ENCODE measurements at regions not wholly inside any gene's neighbourhood (a gene's known extent, or its start where the extent isn't known, plus 50 kb on each side); places are given as distances from the start of the nearest gene placed in this dataset.

DNA sequence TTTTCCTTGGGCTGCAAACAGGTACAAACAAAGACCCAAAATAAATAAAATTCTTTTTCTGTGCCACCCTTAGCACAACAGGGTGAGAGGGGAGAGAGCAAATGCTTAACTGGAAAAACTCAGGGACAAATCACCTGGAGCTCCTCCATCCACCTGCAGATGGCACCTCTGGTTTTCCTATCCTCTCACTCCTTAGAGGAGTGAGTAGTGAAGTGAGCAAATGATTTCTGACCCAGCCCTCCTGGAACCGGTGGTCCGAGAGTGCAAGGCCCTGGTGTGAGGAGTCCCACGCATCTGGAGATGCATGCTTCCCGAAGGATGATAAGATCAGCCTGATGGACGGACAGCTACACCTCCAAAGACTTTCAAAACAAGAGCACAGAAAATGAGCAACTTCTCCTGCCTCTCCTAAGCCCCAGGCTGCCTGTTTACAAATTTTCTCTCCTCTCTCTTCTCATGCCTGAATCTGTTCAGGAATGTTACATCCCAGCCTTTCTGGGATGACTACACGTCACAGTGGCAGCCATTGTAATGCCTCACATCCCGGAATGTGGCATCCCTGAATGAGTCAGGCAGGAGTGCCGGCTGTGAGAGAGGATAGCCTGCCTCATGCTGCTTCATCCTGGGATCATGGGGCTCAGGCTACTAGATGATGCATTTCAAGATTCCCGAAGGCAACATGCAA, 86.4 kb downstream of the ADRB2 start:
- Mint-ChIP-seq H3K4me1 (peaks cover 9 to 31% (median 19%) of the 10 kb centered on the region in 4 donors), H3K36me3 (no peaks in the 10 kb centered on the region), H3K27ac (peak overlapping the region in 1 of 7 donors; percentile 43), H3K9me3 (no peaks in the 10 kb centered on the region), H3K27me3 (no peaks in the 10 kb centered on the region), H3K4me3 (no peak overlapping the region)
- POLR2A ChIA-PET (ENCODE audit: partially characterized antibody), result no interaction called here
- intact Hi-C loops (cut with micrococcal nuclease), result no loop called here
- DNase-seq, result no peak
- Histone ChIP-seq H3K9me3 (ENCODE audit: control insufficient read depth in 1 of 2, low read length in 2 of 2) (no peaks in the 10 kb centered on the region), H3K27me3 (ENCODE audit: insufficient read depth, low read length) (no peaks in the 10 kb centered on the region), H3K4me1 (ENCODE audit: insufficient read depth, low read length) (peaks cover 9% of the 10 kb centered on the region), H3K36me3 (ENCODE audit: insufficient read depth, low read length) (no peaks in the 10 kb centered on the region), H3K4me3 (ENCODE audit: low read length in 2 of 2) (no peak overlapping the region), H3K27ac (ENCODE audit: low read depth, low read length) (no peak overlapping the region)
- CTCF ChIA-PET (ENCODE audit: partially characterized antibody), result interaction anchor here (0.8 to 1.5 kb wide), 4 partner anchors 8 to 97 kb away, joined by 3 read pairs; no protein-coding TSS in a partner anchor

DNA sequence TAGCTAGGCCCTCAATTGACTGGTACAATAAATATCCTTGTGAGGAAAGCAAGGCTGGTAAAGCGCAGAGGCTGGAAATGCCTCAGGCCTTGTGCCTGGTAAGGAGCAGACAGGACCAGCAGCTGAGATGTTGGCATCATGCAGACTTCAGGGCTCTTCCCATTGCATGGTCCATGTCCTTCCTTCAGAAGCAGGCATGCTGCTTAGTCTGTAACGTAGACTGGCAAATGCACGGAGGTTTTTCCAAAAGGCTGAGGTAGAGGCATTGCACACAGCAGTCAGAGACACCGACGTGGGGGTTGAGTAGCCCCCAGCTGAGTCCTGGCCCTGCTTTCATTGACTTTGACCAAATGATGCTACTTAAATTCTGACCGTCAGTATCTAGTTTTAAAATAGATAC, 87.1 kb downstream of the ADRB2 start:
- no peak overlapping the region for H3K4me3 Mint-ChIP-seq
- ChIA-PET POLR2A (ENCODE audit: partially characterized antibody) (no interaction called here), CTCF (ENCODE audit: partially characterized antibody) (interaction anchor here (0.8 to 1.5 kb wide), 4 partner anchors 9 to 122 kb away, joined by 3 read pairs; no protein-coding TSS in a partner anchor)
- Histone ChIP-seq H3K27me3 (ENCODE audit: insufficient read depth, low read length) (no peaks in the 10 kb centered on the region), H3K27ac (ENCODE audit: low read depth, low read length) (no peak overlapping the region), H3K4me1 (ENCODE audit: insufficient read depth, low read length) (peaks cover 9% of the 10 kb centered on the region), H3K4me3 (ENCODE audit: low read length in 2 of 2) (no peak overlapping the region), H3K36me3 (ENCODE audit: insufficient read depth, low read length) (no peaks in the 10 kb centered on the region), H3K9me3 (ENCODE audit: control insufficient read depth in 1 of 2, low read length in 2 of 2) (no peaks in the 10 kb centered on the region)
- H3K4me1 Mint-ChIP-seq, result peaks cover 9 to 31% (median 19%) of the 10 kb centered on the region in 4 donors
- H3K27me3 Mint-ChIP-seq, result no peaks in the 10 kb centered on the region
- H3K9me3 Mint-ChIP-seq, result no peaks in the 10 kb centered on the region
- no peak for DNase-seq
- no peaks in the 10 kb centered on the region for H3K36me3 Mint-ChIP-seq
- intact Hi-C loops (cut with micrococcal nuclease), result no loop called here
- no peak overlapping the region for H3K27ac Mint-ChIP-seq

GRCh38 chr5:148913985-148914431, 87.6 kb downstream of the ADRB2 start:
- H3K27ac ChIP-seq (ENCODE audit: low read depth, low read length), result no peak overlapping the region
- no peak overlapping the region for H3K4me3 ChIP-seq (ENCODE audit: low read length in 2 of 2)
- H3K9me3 Mint-ChIP-seq, result no peaks in the 10 kb centered on the region
- H3K36me3 ChIP-seq (ENCODE audit: insufficient read depth, low read length), result no peaks in the 10 kb centered on the region
- peaks cover 9% of the 10 kb centered on the region for H3K4me1 ChIP-seq (ENCODE audit: insufficient read depth, low read length)
- H3K4me3 Mint-ChIP-seq, result no peak overlapping the region
- no peak for DNase-seq
- no peaks in the 10 kb centered on the region for H3K27me3 Mint-ChIP-seq
- H3K9me3 ChIP-seq (ENCODE audit: control insufficient read depth in 1 of 2, low read length in 2 of 2), result no peaks in the 10 kb centered on the region
- H3K36me3 Mint-ChIP-seq, result no peaks in the 10 kb centered on the region
- intact Hi-C loops (cut with micrococcal nuclease), result no loop called here
- peaks cover 9 to 31% (median 18%) of the 10 kb centered on the region in 4 donors for H3K4me1 Mint-ChIP-seq
- ChIA-PET POLR2A (ENCODE audit: partially characterized antibody) (no interaction called here), CTCF (ENCODE audit: partially characterized antibody) (interaction anchor here (0.8 to 1.2 kb wide), 3 partner anchors 9 to 121 kb away, joined by 3 read pairs; no protein-coding TSS in a partner anchor)
- H3K27me3 ChIP-seq (ENCODE audit: insufficient read depth, low read length), result no peaks in the 10 kb centered on the region
- no peak overlapping the region for H3K27ac Mint-ChIP-seq

- no peaks in the 10 kb centered on the region for H3K36me3 Mint-ChIP-seq
- no peak for DNase-seq
- no peaks in the 10 kb centered on the region for H3K9me3 ChIP-seq (ENCODE audit: control insufficient read depth in 1 of 2, low read length in 2 of 2)
- H3K9me3 Mint-ChIP-seq, result no peaks in the 10 kb centered on the region
- H3K27ac Mint-ChIP-seq, result peak overlapping the region in 1 of 7 donors; percentile 2
- H3K4me1 Mint-ChIP-seq, result peaks cover 7 to 17% (median 12%) of the 10 kb centered on the region in 4 donors
- CTCF ChIA-PET (ENCODE audit: partially characterized antibody), result interaction anchor here (1.0 kb wide), 1 partner anchor 94 kb away, joined by 3 read pairs; no protein-coding TSS in a partner anchor
- no peaks in the 10 kb centered on the region for H3K36me3 ChIP-seq (ENCODE audit: insufficient read depth, low read length)
- peaks cover under 1 to 1% of the 10 kb centered on the region in 2 donors for H3K27me3 Mint-ChIP-seq
- H3K4me3 Mint-ChIP-seq, result no peak overlapping the region
- POLR2A ChIA-PET (ENCODE audit: partially characterized antibody), result no interaction called here
- peaks cover 5% of the 10 kb centered on the region for H3K4me1 ChIP-seq (ENCODE audit: insufficient read depth, low read length)
- no peak overlapping the region for H3K4me3 ChIP-seq (ENCODE audit: low read length in 2 of 2)
- intact Hi-C loops (cut with micrococcal nuclease), result no loop called here
- no peaks in the 10 kb centered on the region for H3K27me3 ChIP-seq (ENCODE audit: insufficient read depth, low read length)
- H3K27ac ChIP-seq (ENCODE audit: low read depth, low read length), result no peak overlapping the region
Measured at GRCh38 chr5:148915224-148915817, 88.9 kb downstream of the ADRB2 start.

- no peaks in the 10 kb centered on the region for H3K36me3 Mint-ChIP-seq
- peak overlapping the region in 1 of 7 donors; percentile 66 for H3K27ac Mint-ChIP-seq
- POLR2A ChIA-PET (ENCODE audit: partially characterized antibody), result no interaction called here
- Histone ChIP-seq H3K4me1 (ENCODE audit: insufficient read depth, low read length) (no peaks in the 10 kb centered on the region), H3K36me3 (ENCODE audit: insufficient read depth, low read length) (no peaks in the 10 kb centered on the region), H3K27ac (ENCODE audit: low read depth, low read length) (no peak overlapping the region), H3K4me3 (ENCODE audit: low read length in 2 of 2) (no peak overlapping the region), H3K27me3 (ENCODE audit: insufficient read depth, low read length) (no peaks in the 10 kb centered on the region), H3K9me3 (ENCODE audit: control insufficient read depth in 1 of 2, low read length in 2 of 2) (no peaks in the 10 kb centered on the region)
- no peak overlapping the region for H3K4me3 Mint-ChIP-seq
- intact Hi-C loops (cut with micrococcal nuclease), result no loop called here
- H3K9me3 Mint-ChIP-seq, result peaks cover 0 to 3% (median 0%) of the 10 kb centered on the region in 8 donors
- H3K27me3 Mint-ChIP-seq, result peaks cover 6 to 7% of the 10 kb centered on the region in 2 donors
- CTCF ChIA-PET (ENCODE audit: partially characterized antibody), result no interaction called here
- no peaks in the 10 kb centered on the region for H3K4me1 Mint-ChIP-seq
- no peak for DNase-seq
Measured at GRCh38 chr5:148920646-148921288, 94.4 kb downstream of the ADRB2 start.

DNA sequence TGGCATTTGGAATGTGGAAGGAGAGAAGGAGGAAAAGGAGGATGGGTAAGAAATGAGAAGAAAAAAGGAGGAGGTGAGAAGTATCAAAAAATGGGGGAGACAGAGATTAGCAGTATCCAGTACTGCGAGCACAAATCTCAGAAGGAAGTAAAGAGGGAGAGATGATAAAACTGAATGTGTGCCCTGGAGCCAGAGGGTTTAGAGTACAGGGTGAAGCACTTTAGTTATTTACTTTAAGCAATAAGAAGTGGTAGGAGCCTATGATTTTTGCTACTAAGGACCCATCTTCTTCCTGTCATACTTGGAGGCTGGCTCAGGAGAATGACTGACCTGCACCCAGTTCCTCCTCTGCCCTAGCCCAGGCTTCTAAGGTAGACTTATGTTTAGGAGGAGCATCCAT, 94.9 kb downstream of the ADRB2 start:
- Histone ChIP-seq H3K36me3 (ENCODE audit: insufficient read depth, low read length) (no peaks in the 10 kb centered on the region), H3K27me3 (ENCODE audit: insufficient read depth, low read length) (no peaks in the 10 kb centered on the region), H3K4me1 (ENCODE audit: insufficient read depth, low read length) (no peaks in the 10 kb centered on the region), H3K4me3 (ENCODE audit: low read length in 2 of 2) (no peak overlapping the region), H3K27ac (ENCODE audit: low read depth, low read length) (no peak overlapping the region), H3K9me3 (ENCODE audit: control insufficient read depth in 1 of 2, low read length in 2 of 2) (no peaks in the 10 kb centered on the region)
- Mint-ChIP-seq H3K4me3 (no peak overlapping the region), H3K36me3 (no peaks in the 10 kb centered on the region), H3K4me1 (no peaks in the 10 kb centered on the region), H3K27me3 (peaks cover 6 to 7% of the 10 kb centered on the region in 2 donors), H3K9me3 (peaks cover 0 to 3% (median 0%) of the 10 kb centered on the region in 8 donors), H3K27ac (no peak overlapping the region)
- POLR2A ChIA-PET (ENCODE audit: partially characterized antibody), result no interaction called here
- intact Hi-C loops (cut with micrococcal nuclease), result no loop called here
- CTCF ChIA-PET (ENCODE audit: partially characterized antibody), result interaction anchor here (2.1 kb wide), 1 partner anchor 15 kb away, joined by 5 read pairs; no protein-coding TSS in a partner anchor
- no peak for DNase-seq

DNA sequence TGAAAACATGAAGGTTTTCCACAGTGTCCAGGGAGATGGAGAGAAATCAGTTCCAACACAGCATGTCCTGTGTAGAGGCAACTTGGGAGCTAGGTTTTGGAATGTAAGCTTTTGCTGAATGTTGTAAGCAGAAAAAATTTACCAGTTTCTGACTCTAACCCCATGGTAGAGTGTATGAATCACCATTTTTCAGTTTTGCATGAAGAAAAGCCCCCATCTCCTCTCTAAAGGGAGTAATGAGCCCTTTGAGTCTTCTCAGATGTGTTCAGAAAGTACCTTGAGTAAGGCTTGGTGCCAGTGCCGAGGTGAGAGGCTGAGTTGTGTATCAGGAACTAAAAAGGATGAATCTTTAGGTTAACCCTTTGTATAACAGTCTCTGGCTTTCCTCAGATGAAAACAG, 96.2 kb downstream of the ADRB2 start:
- Mint-ChIP-seq H3K9me3 (peaks cover 0 to 3% (median 0%) of the 10 kb centered on the region in 8 donors), H3K27me3 (peaks cover 7 to 10% of the 10 kb centered on the region in 2 donors), H3K27ac (no peak overlapping the region), H3K4me1 (no peaks in the 10 kb centered on the region), H3K4me3 (no peak overlapping the region), H3K36me3 (no peaks in the 10 kb centered on the region)
- H3K36me3 ChIP-seq (ENCODE audit: insufficient read depth, low read length), result no peaks in the 10 kb centered on the region
- POLR2A ChIA-PET (ENCODE audit: partially characterized antibody), result no interaction called here
- no peak for DNase-seq
- no peaks in the 10 kb centered on the region for H3K4me1 ChIP-seq (ENCODE audit: insufficient read depth, low read length)
- intact Hi-C loops (cut with micrococcal nuclease), result no loop called here
- no peaks in the 10 kb centered on the region for H3K9me3 ChIP-seq (ENCODE audit: control insufficient read depth in 1 of 2, low read length in 2 of 2)
- no peaks in the 10 kb centered on the region for H3K27me3 ChIP-seq (ENCODE audit: insufficient read depth, low read length)
- CTCF ChIA-PET (ENCODE audit: partially characterized antibody), result interaction anchor here (2.1 kb wide), 1 partner anchor 14 kb away, joined by 5 read pairs; no protein-coding TSS in a partner anchor
- no peak overlapping the region for H3K4me3 ChIP-seq (ENCODE audit: low read length in 2 of 2)
- H3K27ac ChIP-seq (ENCODE audit: low read depth, low read length), result no peak overlapping the region
